ENCODE measurements at regions not wholly inside any gene's neighbourhood (a gene's known extent, or its start where the extent isn't known, plus 50 kb on each side); places are given as distances from the start of the nearest gene placed in this dataset.

DNA sequence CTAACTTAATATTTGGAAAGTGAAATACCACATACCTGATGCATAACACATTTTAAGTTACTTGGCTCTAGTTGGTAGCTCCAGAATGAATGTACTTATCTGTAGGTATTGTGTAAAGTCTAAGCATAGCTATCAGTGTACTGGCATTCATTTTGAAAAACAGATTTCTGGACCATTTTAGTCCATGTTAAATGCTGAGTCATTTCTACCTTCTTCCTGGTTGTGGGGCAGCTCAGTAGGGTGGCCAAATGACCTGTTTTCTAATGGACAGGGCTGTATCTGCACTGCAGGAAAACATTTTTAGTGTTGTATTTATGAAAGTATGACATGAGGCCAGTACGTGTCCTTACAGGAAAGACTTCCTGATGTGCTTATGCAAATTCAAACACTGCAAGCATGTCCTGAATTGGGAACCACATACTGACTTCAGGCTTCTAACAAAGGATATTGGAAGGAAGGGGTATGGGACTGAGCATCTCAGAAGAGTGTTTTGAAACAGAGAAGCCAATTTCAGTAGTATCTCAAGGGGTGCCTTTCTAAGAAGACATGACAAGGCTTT lies 300.3 kb upstream of the B3GALT2 start:
- Mint-ChIP-seq H3K4me3 (ENCODE audit: unreplicated experiment) (no peak overlapping the region), H3K36me3 (ENCODE audit: unreplicated experiment) (no peaks in the 10 kb centered on the region), H3K4me1 (ENCODE audit: low read depth, unreplicated experiment) (no peaks in the 10 kb centered on the region), H3K27ac (ENCODE audit: unreplicated experiment) (no peak overlapping the region), H3K9me3 (ENCODE audit: unreplicated experiment) (peaks cover 2% of the 10 kb centered on the region), H3K27me3 (ENCODE audit: unreplicated experiment) (no peaks in the 10 kb centered on the region)
- DNase-seq = no peak
- TF ChIP-seq CTCF (IDR thresholded peaks at IDR 0.05; ENCODE audit: partially characterized antibody, unreplicated experiment) = no peak

GRCh38 chr1:193480755-193481154 lies 294.3 kb upstream of the B3GALT2 start:
- no peak overlapping the region for H3K27ac Mint-ChIP-seq (ENCODE audit: unreplicated experiment)
- DNase-seq = no peak
- H3K4me3 Mint-ChIP-seq (ENCODE audit: unreplicated experiment) = no peak overlapping the region
- no peaks in the 10 kb centered on the region for H3K4me1 Mint-ChIP-seq (ENCODE audit: low read depth, unreplicated experiment)
- TF ChIP-seq CTCF (IDR thresholded peaks at IDR 0.05; ENCODE audit: partially characterized antibody, unreplicated experiment) = no peak
- no peaks in the 10 kb centered on the region for H3K9me3 Mint-ChIP-seq (ENCODE audit: unreplicated experiment)
- no peaks in the 10 kb centered on the region for H3K36me3 Mint-ChIP-seq (ENCODE audit: unreplicated experiment)
- H3K27me3 Mint-ChIP-seq (ENCODE audit: unreplicated experiment) = no peaks in the 10 kb centered on the region

DNA sequence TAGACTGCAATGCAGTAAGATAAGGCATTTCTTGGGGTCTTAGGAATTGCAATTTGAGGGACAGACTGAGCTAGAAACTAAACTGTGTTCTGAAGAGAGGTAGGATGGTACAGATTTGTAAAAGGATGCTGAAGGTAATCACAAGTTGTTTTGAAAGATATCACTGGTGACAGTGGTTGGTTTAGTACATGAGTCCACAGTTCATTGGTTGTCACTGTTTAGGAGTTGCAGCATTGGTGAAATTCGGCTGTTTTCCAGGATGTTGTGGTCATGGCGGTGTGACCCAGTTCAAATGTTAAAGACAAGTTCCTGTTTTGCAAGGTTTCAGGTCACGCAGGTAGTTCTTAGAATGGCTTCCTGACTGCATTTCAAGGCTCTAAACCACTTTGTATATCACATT lies 292.8 kb upstream of the B3GALT2 start:
- DNase-seq = no peak
- no peaks in the 10 kb centered on the region for H3K27me3 Mint-ChIP-seq (ENCODE audit: unreplicated experiment)
- no peaks in the 10 kb centered on the region for H3K9me3 Mint-ChIP-seq (ENCODE audit: unreplicated experiment)
- no peaks in the 10 kb centered on the region for H3K4me1 Mint-ChIP-seq (ENCODE audit: low read depth, unreplicated experiment)
- no peak overlapping the region for H3K27ac Mint-ChIP-seq (ENCODE audit: unreplicated experiment)
- H3K4me3 Mint-ChIP-seq (ENCODE audit: unreplicated experiment) = no peak overlapping the region
- TF ChIP-seq CTCF (IDR thresholded peaks at IDR 0.05; ENCODE audit: partially characterized antibody, unreplicated experiment) = no peak
- no peaks in the 10 kb centered on the region for H3K36me3 Mint-ChIP-seq (ENCODE audit: unreplicated experiment)

DNA sequence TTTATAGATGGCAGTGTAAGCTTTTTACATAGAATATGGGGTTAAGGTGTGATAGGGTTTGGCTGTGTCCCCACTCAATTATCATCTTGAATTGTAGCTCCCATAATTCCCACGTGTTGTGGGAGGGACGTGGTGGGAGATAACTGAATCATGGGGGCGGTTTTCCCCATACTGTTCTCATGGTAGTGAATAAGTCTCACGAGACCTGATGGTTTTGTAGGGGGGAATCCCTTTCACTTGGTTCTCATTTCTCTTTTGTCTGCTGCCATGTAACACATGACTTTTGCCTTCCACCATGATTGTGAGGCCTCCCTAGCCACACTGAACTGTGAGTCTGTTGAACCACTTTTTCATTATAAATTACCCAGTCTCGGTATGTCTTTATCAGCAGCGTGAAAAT lies 290.3 kb upstream of the B3GALT2 start:
- Mint-ChIP-seq H3K36me3 (ENCODE audit: unreplicated experiment) (no peaks in the 10 kb centered on the region), H3K27ac (ENCODE audit: unreplicated experiment) (no peak overlapping the region), H3K4me1 (ENCODE audit: low read depth, unreplicated experiment) (no peaks in the 10 kb centered on the region), H3K9me3 (ENCODE audit: unreplicated experiment) (no peaks in the 10 kb centered on the region), H3K27me3 (ENCODE audit: unreplicated experiment) (no peaks in the 10 kb centered on the region), H3K4me3 (ENCODE audit: unreplicated experiment) (no peak overlapping the region)
- TF ChIP-seq CTCF (IDR thresholded peaks at IDR 0.05; ENCODE audit: partially characterized antibody, unreplicated experiment) = no peak
- no peak for DNase-seq

DNA sequence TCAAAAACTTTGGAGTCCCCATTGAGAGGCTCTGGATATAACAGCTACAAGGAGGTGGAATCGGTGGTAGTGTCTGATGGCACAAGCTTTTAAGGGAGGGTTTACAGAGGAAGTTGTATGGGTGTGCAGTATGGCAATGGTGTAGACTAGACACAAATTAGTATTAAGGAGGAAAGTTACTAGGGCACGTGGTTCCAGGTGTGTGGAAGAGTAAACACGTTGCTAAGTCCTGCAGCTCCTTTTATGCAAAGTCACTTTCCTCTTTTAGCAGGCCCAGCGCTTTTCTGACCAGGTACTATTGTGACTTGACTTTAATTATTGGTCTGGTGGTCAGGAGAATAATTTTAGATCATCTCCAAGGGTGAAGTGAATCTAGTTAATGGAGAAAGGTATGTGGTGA lies 287.5 kb upstream of the B3GALT2 start:
- no peak overlapping the region for H3K4me3 Mint-ChIP-seq (ENCODE audit: unreplicated experiment)
- H3K27ac Mint-ChIP-seq (ENCODE audit: unreplicated experiment) = no peak overlapping the region
- H3K27me3 Mint-ChIP-seq (ENCODE audit: unreplicated experiment) = no peaks in the 10 kb centered on the region
- H3K4me1 Mint-ChIP-seq (ENCODE audit: low read depth, unreplicated experiment) = no peaks in the 10 kb centered on the region
- no peak for TF ChIP-seq CTCF (IDR thresholded peaks at IDR 0.05; ENCODE audit: partially characterized antibody, unreplicated experiment)
- no peaks in the 10 kb centered on the region for H3K9me3 Mint-ChIP-seq (ENCODE audit: unreplicated experiment)
- no peaks in the 10 kb centered on the region for H3K36me3 Mint-ChIP-seq (ENCODE audit: unreplicated experiment)
- no peak for DNase-seq
